Kasumi-1 (cell line): ENCODE measurements at regions not wholly inside any gene's neighbourhood (a gene's known extent, or its start where the extent isn't known, plus 50 kb on each side); places are given as distances from the start of the nearest gene placed in this dataset.
"Not testable (repeated sequence)": the region's sequence is repeated elsewhere in the genome, so short reads cannot be mapped to it uniquely, and the experiment has no call there.

Source experiments
- DNase-seq, 2 experiments: peaks; one replicate each; lab custom pipeline; 2025; lab: John Stamatoyannopoulos, UW

- no peak for DNase-seq
Measured at GRCh38 chr1:234958066-234958705, 170.5 kb downstream of the TOMM20 start.

DNA sequence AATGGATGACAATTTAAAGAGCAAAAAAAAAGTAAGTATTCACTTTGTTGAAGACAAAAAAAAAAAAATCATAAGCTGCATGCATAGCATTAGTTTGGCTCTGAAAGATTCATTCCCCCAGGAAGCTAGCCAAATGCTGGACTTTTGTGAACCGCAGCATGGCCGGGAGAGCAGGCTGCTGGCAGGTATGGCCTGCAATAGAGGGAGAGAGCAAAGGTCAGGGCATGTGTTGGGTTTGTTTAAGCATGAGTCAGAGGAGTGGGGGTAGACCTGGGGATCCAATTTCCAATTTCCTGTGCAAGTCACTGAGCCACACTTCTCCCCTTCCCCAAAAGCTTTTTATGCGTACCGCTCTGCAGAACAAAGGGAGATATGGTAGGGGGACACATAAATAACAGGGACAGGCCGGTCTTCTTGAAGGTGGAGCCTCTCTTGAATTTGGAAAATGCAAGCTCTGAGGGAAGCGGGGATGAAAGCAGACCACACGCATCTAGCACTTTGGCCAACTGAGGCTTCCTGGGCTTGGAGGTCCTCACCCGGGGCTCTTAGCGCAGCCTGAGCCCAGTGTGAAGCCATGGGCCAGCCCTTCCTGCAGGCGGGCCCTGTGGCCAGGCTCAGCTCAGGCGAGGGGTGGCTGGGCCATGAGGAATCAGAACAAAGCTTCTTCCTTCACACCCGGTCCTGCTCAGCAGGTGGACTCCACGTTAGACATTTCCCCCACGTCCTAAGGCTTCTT, 171.1 kb downstream of the TOMM20 start:
- peak in 1 of 2 experiments; percentile 28 for DNase-seq

GRCh38 chr1:234956821-234957329, 171.8 kb downstream of the TOMM20 start:
- no peak for DNase-seq

DNA sequence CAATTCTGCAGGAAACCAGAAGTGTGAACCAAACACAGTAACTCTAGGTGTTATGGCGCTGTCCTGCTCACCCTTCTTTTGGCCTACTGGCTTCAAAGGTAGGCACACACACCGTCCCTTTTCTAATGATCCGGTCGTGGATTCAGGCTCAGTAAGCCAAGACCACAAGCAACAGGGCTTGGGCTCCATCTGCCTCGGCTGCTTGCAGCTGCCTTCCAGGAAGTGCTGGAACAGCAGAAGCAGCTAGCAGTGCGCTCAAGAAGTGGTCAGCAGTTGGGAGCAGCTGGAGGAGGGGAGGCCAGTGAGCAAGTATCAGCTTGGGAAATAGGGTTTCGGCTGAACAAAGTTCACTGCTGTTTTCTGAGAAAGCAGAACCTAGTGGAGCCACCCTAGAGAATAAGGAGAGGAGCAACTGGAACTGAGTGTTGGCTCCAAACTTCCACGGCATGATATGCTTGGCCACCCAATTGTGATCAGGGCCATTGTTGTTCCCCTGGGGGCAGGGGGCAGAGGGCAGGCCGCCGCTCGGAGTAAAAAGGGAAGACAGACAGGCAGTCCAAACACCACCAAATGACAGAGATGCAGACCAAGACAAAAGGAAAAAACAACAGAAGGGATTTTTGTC, 173.4 kb downstream of the TOMM20 start:
- DNase-seq = peak; percentile 86 to 88

- DNase-seq = no peak
Measured at GRCh38 chr1:234954613-234955012, 174.0 kb downstream of the TOMM20 start.

DNA sequence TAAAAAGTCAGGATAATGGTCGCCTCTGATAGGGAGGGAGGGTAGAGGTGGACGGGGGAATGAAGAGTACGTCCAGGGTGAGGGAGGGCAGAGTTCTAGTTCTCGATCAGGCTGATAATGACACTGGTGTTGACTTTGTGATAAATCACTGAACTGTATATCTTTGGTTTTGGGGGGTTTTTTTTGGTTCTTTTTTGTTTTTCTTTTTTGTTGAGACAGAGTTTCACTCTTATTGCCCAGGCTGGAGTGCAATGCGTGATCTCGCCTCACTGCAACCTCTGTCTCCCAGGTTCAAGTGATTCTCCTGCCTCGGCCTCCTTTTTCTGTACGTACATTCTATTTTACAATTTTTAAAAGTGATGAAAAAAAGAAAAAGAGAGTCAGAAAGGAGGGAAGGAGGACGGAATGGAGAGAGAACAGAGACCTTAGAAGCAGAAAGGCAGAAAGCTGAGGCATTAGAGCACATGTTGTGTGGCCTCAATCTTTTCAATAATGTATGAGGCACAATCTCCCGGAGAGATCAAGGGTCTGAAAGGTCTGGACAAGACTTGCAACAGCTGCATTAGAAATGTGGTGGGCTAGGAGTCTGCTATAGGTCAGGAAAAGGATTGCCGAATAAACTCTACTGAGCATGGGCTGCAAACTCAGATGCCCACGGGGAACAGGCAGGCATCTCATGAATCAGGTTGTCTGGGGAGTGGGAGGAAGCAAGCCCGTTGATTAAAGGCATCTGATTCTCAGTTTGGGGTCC, 174.8 kb downstream of the TOMM20 start:
- no peak for DNase-seq

- no peak for DNase-seq
Measured at GRCh38 chr1:234950598-234950997, 178.0 kb downstream of the TOMM20 start.

DNA sequence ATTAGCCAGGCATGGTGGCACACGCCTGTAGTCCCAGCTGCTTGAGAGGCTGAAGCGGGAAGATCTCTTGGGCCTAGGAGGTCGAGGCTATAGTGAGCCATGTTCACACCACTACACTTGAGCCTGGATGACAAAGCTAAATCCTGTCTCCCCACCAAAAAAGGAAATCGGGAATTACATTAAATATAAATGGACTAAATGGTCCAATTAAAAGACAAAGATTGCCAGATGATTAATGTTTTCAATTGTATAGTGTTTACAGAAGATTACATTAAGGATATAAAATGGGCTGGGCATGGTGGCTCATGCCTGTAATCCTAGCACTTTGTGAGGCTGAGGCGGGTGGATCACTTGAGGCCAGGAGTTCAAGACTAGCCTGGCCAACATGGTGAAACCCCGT, 179.1 kb downstream of the TOMM20 start:
- not testable (repeated sequence) for DNase-seq

GRCh38 chr1:234944439-234945344, 183.9 kb downstream of the TOMM20 start:
- DNase-seq = peak; percentile 65 to 77

DNA sequence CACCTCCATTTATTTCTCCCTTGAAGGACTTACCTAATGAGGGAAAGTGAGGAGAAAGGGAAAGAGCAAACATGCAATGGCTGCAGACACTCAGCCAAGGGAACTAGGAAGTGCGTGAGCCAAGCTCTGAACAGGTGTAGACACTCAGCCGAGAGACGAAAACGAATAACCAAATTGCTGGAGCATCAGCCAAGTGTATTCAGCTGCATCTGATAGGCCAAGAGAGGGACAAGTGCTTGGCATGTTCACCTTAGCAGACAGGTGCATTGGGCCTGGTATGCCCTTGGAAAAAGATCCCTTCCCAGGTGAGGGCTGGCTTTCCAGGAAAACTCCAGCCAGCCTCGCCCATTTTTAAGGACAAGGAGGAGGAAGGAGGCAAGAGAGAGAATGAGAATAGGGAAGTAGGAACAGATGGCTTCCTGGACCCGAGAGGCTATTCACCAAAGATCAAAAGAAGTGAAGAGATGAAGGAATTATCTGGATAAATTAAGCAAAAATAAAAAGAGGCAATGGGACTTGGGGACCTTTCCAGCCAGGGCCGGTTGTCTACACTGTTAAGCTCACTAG, 184.7 kb downstream of the TOMM20 start:
- DNase-seq = peak; percentile 29 to 37

- DNase-seq = no peak
Measured at GRCh38 chr1:234942879-234943506, 185.6 kb downstream of the TOMM20 start.

DNA sequence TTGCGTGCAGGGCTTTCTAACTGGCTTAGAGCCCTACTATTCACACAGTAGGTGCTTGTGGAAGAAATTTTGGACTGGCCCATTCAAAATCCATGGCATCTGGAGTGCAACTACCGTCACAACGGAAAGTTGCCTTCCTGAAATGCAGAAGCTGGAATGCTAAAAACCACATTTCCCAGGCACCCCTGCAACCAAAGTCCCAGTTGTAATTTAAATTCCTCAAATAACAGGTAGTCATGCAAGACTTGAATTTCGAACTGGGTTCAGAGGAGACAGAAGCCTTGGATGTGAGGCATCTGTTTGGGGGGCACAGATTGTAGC, 186.7 kb downstream of the TOMM20 start:
- no peak for DNase-seq

DNA sequence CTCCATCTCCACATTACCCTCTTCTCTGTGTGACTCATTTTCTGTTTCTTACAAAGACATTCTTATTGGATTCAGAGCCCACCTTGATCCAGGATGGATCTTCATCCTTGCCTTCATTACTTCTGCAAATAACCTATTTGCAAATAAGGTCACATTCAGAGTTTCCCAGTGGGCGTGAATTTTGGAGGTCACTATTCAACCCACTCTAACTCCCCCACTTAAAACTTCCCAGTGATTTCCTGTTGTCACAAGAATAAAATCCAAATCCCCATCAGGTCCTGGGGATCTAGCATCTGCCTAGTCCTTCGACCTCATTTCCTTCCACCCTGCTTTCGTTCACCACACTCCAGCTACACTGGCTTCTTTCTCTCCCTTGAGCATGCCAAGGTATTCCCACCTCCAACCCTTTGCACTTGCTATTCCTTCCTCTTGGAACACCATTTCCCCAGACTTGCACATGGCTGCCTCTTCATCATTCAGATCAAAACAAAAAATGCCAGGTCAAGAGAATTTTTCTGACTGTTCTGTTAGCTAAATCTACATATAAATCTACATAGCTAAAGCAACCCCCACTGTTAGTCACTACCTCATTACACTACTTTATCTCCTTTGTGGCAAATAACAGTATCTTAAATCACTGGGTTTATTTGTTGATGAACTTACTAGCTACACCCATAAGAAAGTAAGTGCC, 187.2 kb downstream of the TOMM20 start:
- DNase-seq = no peak

- no peak for DNase-seq
Measured at GRCh38 chr1:234940841-234941240, 187.8 kb downstream of the TOMM20 start.

DNA sequence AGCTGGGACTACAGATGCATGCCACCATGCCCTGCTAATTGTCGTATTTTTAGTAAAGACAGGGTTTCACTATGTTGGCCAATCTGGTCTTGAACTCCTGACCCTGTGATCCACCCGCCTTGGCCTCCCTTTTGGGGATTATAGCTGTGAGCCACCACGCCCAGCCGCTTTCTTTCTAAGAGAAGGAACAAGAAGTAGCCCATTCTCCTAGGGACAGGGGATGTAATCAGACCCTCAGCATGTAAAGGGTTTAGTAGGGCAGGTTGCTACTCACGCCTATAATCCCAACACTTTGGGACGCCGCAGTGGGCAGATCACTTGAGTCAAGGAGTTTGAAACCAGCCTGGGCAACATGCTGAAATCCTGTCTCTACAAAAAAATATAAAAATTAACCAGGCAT, 189.7 kb downstream of the TOMM20 start:
- no peak for DNase-seq

GRCh38 chr1:234938135-234938534, 190.5 kb downstream of the TOMM20 start:
- no peak for DNase-seq

DNA sequence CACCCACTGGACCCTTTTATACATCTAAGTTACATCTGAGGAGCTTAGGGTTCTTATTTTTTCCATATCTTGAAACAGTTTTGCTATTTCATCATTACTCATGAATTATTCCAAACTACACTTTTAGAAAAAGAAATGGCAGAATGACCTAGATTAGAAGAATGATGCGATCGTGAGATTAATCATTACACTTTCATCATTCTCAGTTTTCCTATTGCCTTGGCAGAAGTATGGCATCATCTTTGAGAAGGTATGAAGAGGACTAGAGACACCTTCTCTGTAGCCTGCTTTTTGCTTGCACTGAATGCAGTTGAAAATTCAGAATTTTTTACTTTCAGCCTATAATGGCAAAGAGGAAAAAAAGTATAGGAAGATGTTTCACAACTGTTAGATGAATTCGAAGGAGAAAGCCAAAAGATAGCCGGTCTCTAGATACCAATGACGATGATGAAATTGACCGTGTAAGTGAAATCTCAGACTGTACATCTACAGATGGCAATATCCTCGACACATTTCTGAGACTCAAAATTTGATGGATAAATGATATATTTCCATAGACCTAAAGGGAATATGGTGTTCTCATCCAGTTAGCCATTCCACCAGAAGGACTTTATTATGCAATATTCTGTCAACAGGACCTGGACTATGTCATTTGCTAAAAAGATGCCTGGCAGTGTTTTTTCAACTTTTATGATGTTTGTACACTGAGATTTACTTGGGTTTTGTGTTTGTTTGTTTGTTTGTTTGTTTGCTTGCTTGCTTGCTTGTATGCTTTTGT, 191.8 kb downstream of the TOMM20 start:
- DNase-seq = no peak

GRCh38 chr1:234934611-234935033, 194.0 kb downstream of the TOMM20 start:
- DNase-seq = no peak

- DNase-seq = peak in 1 of 2 experiments; percentile 17
Measured at GRCh38 chr1:234933475-234933874, 195.2 kb downstream of the TOMM20 start.
